ENCODE measurements at regions not wholly inside any gene's neighbourhood (a gene's known extent, or its start where the extent isn't known, plus 50 kb on each side); places are given as distances from the start of the nearest gene placed in this dataset.

- no peak for DNase-seq (ENCODE audit: low spot score)
- in situ Hi-C loops (cut with MboI; ENCODE audit: low pct_unique_long_range_greater_than_20kb, low sequenced_read_pairs, unreplicated experiment), result no loop called here
- TF ChIP-seq CTCF (IDR thresholded peaks at IDR 0.05; ENCODE audit: extremely low read depth, insufficient read depth, missing control alignments), result no peak
Measured at GRCh38 chr7:126016722-126017121, 1087.1 kb upstream of the POT1 start.

- in situ Hi-C loops (cut with MboI; ENCODE audit: low pct_unique_long_range_greater_than_20kb, low sequenced_read_pairs, unreplicated experiment), result no loop called here
- no peak for TF ChIP-seq CTCF (IDR thresholded peaks at IDR 0.05; ENCODE audit: extremely low read depth, insufficient read depth, missing control alignments)
- no peak for DNase-seq (ENCODE audit: low spot score)
Measured at GRCh38 chr7:126005064-126005463, 1075.4 kb upstream of the POT1 start.

GRCh38 chr7:126001349-126001748, 1071.7 kb upstream of the POT1 start:
- in situ Hi-C loops (cut with MboI; ENCODE audit: low pct_unique_long_range_greater_than_20kb, low sequenced_read_pairs, unreplicated experiment), result no loop called here
- no peak for DNase-seq (ENCODE audit: low spot score)
- TF ChIP-seq CTCF (IDR thresholded peaks at IDR 0.05; ENCODE audit: extremely low read depth, insufficient read depth, missing control alignments), result no peak

GRCh38 chr7:125984795-125985194, 1055.2 kb upstream of the POT1 start:
- in situ Hi-C loops (cut with MboI; ENCODE audit: low pct_unique_long_range_greater_than_20kb, low sequenced_read_pairs, unreplicated experiment), result no loop called here
- TF ChIP-seq CTCF (IDR thresholded peaks at IDR 0.05; ENCODE audit: extremely low read depth, insufficient read depth, missing control alignments), result no peak
- no peak for DNase-seq (ENCODE audit: low spot score)

- in situ Hi-C loops (cut with MboI; ENCODE audit: low pct_unique_long_range_greater_than_20kb, low sequenced_read_pairs, unreplicated experiment), result no loop called here
- TF ChIP-seq CTCF (IDR thresholded peaks at IDR 0.05; ENCODE audit: extremely low read depth, insufficient read depth, missing control alignments), result no peak
- no peak for DNase-seq (ENCODE audit: low spot score)
Measured at GRCh38 chr7:125971656-125972055, 1042.0 kb upstream of the POT1 start.

GRCh38 chr7:125966278-125967048, 1036.8 kb upstream of the POT1 start:
- TF ChIP-seq CTCF (IDR thresholded peaks at IDR 0.05; ENCODE audit: extremely low read depth, insufficient read depth, missing control alignments), result no peak
- DNase-seq (ENCODE audit: low spot score), result no peak
- in situ Hi-C loops (cut with MboI; ENCODE audit: low pct_unique_long_range_greater_than_20kb, low sequenced_read_pairs, unreplicated experiment), result no loop called here
